ENCODE measurements at regions not wholly inside any gene's neighbourhood (a gene's known extent, or its start where the extent isn't known, plus 50 kb on each side); places are given as distances from the start of the nearest gene placed in this dataset.

DNA sequence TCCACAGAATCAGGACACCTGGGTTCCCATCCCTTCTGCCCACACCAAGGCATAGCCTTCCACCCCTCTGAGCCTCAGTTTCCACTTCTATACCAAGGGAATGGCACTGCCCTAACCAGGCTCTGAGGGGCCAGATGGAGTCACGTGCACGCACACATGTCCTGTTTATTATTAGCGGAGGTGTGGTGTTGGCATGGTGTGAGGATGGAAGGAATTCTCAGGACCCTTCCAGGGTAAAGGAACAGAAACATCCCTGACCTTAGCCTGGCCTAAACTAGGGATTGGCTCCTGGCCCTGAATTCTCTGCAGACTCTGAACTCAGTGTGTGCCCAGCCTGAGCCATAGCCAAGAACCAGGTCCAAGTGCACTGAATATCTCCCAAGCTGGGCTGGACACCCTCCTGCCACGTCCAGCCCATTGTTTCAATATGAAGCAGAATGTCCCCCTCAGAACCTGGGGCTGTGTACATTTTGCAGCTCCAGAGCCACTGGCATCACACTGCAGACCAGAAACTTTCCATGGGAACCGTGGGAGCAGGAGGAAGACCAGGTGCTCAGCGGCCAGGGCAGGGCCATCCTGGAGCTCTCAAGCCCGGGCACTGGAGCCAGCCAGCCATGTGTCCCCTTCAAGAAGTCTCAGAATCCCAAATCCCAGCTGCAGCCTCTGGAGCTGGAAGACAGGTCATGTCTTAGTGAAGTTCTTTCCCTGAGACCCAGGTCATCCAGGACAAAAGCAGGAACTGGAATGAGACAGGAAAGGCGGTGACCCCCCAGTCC is 208.4 kb downstream of the ANKRD60 start:
- no peak overlapping the region for H3K18ac ChIP-seq (ENCODE audit: low read depth, low read length)
- POLR2A ChIA-PET (ENCODE audit: unreplicated experiment): no interaction called here
- H3K4me1 ChIP-seq (ENCODE audit: control insufficient read depth, insufficient read depth, low read length): no peaks in the 10 kb centered on the region

More for the DNA sequence above, 208.4 kb downstream of the ANKRD60 start:
- Histone ChIP-seq H2AFZ (replicated peaks; ENCODE audit: low read length, poor library complexity) (no peak overlapping the region), H4K5ac (ENCODE audit: low read depth, low read length) (no peak overlapping the region), H3K14ac (replicated peaks; ENCODE audit: low read depth, low read length) (no peak overlapping the region), H3K9me3 (ENCODE audit: control insufficient read depth, insufficient read depth, low read length) (no peaks in the 10 kb centered on the region), H2BK20ac (ENCODE audit: low read depth, low read length) (no peak overlapping the region), H3K23ac (ENCODE audit: low read depth, low read length) (no peak overlapping the region), H4K20me1 (ENCODE audit: insufficient read depth, low read length) (no peaks in the 10 kb centered on the region), H2AK9ac (replicated peaks; ENCODE audit: low read depth, low read length, poor library complexity) (no peak overlapping the region), H3K79me1 (ENCODE audit: low read depth in 1 of 2, low read length in 2 of 2) (no peaks in the 10 kb centered on the region), H2BK5ac (ENCODE audit: low read depth, low read length, poor library complexity, severe bottlenecking) (no peak overlapping the region), H3K27ac (ENCODE audit: insufficient read depth, low read length) (no peak overlapping the region), H3K4me3 (ENCODE audit: insufficient read depth, low read depth, low read length) (no peak overlapping the region), H3K4me2 (ENCODE audit: low read depth, low read length) (no peak overlapping the region), H3K4ac (ENCODE audit: low read depth, low read length) (no peak overlapping the region), H2BK15ac (ENCODE audit: low read depth, low read length) (no peak overlapping the region), H4K8ac (ENCODE audit: low read depth in 2 of 2, low read length in 2 of 2) (no peak overlapping the region), H4K91ac (ENCODE audit: insufficient read depth, low read depth, low read length) (no peak overlapping the region), H3K9ac (ENCODE audit: low read depth, low read length) (no peak overlapping the region), H3K36me3 (ENCODE audit: control insufficient read depth, insufficient read depth, low read length) (no peaks in the 10 kb centered on the region), H3K27me3 (ENCODE audit: control insufficient read depth, insufficient read depth, low read length) (no peaks in the 10 kb centered on the region), H3K56ac (ENCODE audit: extremely low read depth, insufficient read depth, low read length) (no peak overlapping the region), H2BK120ac (ENCODE audit: low read depth, low read length) (no peak overlapping the region), H2AK5ac (ENCODE audit: low read depth, low read length) (no peak overlapping the region), H3K9me1 (ENCODE audit: insufficient read depth, low read length) (no peaks in the 10 kb centered on the region)
- intact Hi-C loops (cut with micrococcal nuclease) (no loop called here), dilution Hi-C loops (cut with HindIII; ENCODE audit: low sequenced_read_pairs, unreplicated experiment) (no loop called here), in situ Hi-C loops (cut with MboI; ENCODE audit: low sequenced_read_pairs) (no loop called here)
- WGBS, 2 experiments (ENCODE audit: extremely low coverage in 2 of 2, insufficient read length in 1 of 2): 71% methylated on average over 1 of the region's 8 CpGs; no CpG with 5 or more reads in 1 of the 2 experiments
- BruUV-seq (replicated peaks): no TSS peak
- no peak for TF ChIP-seq MAFK (IDR thresholded peaks at IDR 0.05; ENCODE audit: low read depth, low read length)
- TF ChIP-seq BHLHE40 (IDR thresholded peaks at IDR 0.05; ENCODE audit: low read depth, low read length): no peak
- TF ChIP-seq ELK1 (IDR thresholded peaks at IDR 0.05; ENCODE audit: borderline replicate concordance, low read depth, low read length): no peak
- no peak for TF ChIP-seq POLR2A (IDR thresholded peaks at IDR 0.05; ENCODE audit: low read depth, low read length)
- TF ChIP-seq, protein P1, sequence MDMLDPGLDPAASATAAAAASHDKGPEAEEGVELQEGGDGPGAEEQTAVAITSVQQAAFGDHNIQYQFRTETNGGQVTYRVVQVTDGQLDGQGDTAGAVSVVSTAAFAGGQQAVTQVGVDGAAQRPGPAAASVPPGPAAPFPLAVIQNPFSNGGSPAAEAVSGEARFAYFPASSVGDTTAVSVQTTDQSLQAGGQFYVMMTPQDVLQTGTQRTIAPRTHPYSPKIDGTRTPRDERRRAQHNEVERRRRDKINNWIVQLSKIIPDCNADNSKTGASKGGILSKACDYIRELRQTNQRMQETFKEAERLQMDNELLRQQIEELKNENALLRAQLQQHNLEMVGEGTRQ (IDR thresholded peaks at IDR 0.05; ENCODE audit: low read depth, low read length): no peak
- TF ChIP-seq RAD21 (IDR thresholded peaks at IDR 0.05; ENCODE audit: low read length): no peak
- DNase-seq (no peak), ATAC-seq (ENCODE audit: low read depth) (no peak)
- CTCF ChIA-PET: no interaction called here

All from IMR-90 (cell line).